Pancreas (tissue), 10 donors: ENCODE measurements at regions not wholly inside any gene's neighbourhood (a gene's known extent, or its start where the extent isn't known, plus 50 kb on each side); places are given as distances from the start of the nearest gene placed in this dataset.

Source experiments
- ATAC-seq, 4 donors: fragments of 200-7000 bp; cut with Tn5 transposase; one replicate each; pipeline versions ENCODE4 v1.8.0 to v1.9.1; 2020; ENCODE audit warnings: mild to moderate bottlenecking in 4 of 4, moderate library complexity in 4 of 4
- DNase-seq, 6 donors: peaks; one replicate each; pipeline ENCODE4 v3.0.0-alpha.2; 2020
- FAIRE-seq: peaks from 2 replicates; lab custom pipeline; 2012; peaks lifted over from hg19 to GRCh38; lab: Jason Lieb, UNC
- H3K27ac ChIP-seq, 4 donors: fragments of 200-600 bp; sonication (generic); 1 replicate in 3 of 4; 2 replicates in 1 of 4; pipeline versions ENCODE4 v1.5.0 to v1.8.0; 2020
- H3K27me3 ChIP-seq, 4 donors: fragments of 200-600 bp; one replicate each; pipeline ENCODE4 v1.8.0; 2021
- H3K36me3 ChIP-seq, 3 donors: fragments of 200-600 bp; sonication (generic) in 1 of 3; one replicate each; pipeline versions ENCODE4 v1.5.0 to v1.8.0; 2020 to 2021
- H3K4me1 ChIP-seq, 3 donors: fragments of 200-600 bp; one replicate each; pipeline ENCODE4 v1.8.0; 2021
- H3K4me3 ChIP-seq, 4 donors: fragments of 200-600 bp; sonication (generic) in 2 of 4; one replicate each; pipeline versions ENCODE4 v1.5.0 to v1.8.0; 2020 to 2021
- H3K9me3 ChIP-seq, 4 donors: fragments of 200-600 bp; one replicate each; pipeline ENCODE4 v1.8.0; 2021
- WGBS, 2 donors: extraction: QIAGEN DNeasy Blood & Tissue Kit; methylation state at CpG; one replicate each; pipeline ENCODE4 v1.1.7; 2013; 5-methylcytosine and 5-hydroxymethylcytosine counted together
- intact Hi-C, 3 donors: fragments of 100-400 bp; cut with DNase I; formaldehyde crosslinking; loops; one replicate each; pipeline versions ENCODE4 v1.11.1 to v1.14.2; 2022
- TF ChIP-seq, protein P1 (sequence below), 4 donors: fragments of 200-600 bp; sonication (generic) in 3 of 4; IDR thresholded peaks; one replicate each; pipeline versions ENCODE4 v1.5.0 to v1.8.0; 2021; ENCODE audit warnings: antibody characterized with exemption in 4 of 4
- donor health status: healthy with polysubstance abuse.
- donor health status: DM: no; HTN: no; CAD: no; lungs with moderate emphysema.
- donor health status: DM: no; HTN: no; CAD: no.
- donor health status: control.
- donor health status: control.
- donor health status: Bipolar disorder and iron deficiency.
- donor health status: DM: yes; HTN: yes; CAD: no.
- donor health status: DM: no; HTN: no; CAD: no.
- donor health status: DM: no; HTN: no; CAD: no.
- donor health status: DM: yes; HTN: yes; CAD: no.

DNA sequence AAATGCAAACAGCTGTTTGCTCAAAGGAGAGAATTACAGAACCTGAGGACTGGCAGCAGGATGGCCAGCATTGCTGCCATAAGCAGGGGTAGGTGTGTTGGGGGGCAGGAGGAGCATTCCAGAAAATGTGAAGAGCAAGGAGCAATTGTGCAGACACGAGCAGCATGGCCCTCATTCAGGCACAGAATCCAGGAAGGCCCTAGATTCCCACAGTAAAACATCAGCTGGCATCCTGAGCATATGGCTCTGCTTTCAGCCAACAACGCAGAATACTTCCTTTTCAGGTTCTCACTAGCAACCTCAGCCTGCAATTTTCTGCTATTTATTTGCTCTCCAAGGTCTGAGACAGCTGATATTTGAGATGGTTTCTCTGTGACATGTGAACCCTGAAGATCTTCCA is 243.4 kb upstream of the POU3F2 start:
- intact Hi-C loops, result no loop called here
- TF ChIP-seq, protein P1, sequence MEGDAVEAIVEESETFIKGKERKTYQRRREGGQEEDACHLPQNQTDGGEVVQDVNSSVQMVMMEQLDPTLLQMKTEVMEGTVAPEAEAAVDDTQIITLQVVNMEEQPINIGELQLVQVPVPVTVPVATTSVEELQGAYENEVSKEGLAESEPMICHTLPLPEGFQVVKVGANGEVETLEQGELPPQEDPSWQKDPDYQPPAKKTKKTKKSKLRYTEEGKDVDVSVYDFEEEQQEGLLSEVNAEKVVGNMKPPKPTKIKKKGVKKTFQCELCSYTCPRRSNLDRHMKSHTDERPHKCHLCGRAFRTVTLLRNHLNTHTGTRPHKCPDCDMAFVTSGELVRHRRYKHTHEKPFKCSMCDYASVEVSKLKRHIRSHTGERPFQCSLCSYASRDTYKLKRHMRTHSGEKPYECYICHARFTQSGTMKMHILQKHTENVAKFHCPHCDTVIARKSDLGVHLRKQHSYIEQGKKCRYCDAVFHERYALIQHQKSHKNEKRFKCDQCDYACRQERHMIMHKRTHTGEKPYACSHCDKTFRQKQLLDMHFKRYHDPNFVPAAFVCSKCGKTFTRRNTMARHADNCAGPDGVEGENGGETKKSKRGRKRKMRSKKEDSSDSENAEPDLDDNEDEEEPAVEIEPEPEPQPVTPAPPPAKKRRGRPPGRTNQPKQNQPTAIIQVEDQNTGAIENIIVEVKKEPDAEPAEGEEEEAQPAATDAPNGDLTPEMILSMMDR (IDR thresholded peaks at IDR 0.05), result no peak
- H3K9me3 ChIP-seq, result no peaks in the 10 kb centered on the region
- H3K36me3 ChIP-seq, result no peaks in the 10 kb centered on the region
- 12 to 13% methylated on average over 2 of the region's 2 CpGs for WGBS, 2 donors
- H3K27ac ChIP-seq, result no peak overlapping the region
- ATAC-seq (no peak), FAIRE-seq (no peak), DNase-seq (no peak)
- no peak overlapping the region for H3K4me3 ChIP-seq
- H3K27me3 ChIP-seq, result no peaks in the 10 kb centered on the region
- no peaks in the 10 kb centered on the region for H3K4me1 ChIP-seq

DNA sequence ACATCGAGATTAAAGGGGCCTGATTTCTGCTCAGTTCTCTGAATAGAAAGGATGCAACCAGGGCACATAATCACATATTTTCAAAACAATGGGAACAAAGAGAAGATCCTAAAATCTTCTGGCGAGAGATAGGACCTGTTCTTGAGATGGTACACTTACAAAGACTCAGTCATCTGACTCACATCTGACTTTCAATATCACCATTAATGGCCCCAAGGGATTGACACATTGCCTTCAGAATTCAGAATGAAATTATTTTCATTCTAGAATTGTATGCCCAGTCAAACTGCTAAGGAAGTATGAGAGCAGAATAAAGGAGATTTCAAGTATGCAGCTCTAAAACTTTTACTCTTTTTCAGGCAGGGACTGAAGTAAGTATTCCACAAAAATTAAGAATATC is 240.7 kb upstream of the POU3F2 start:
- H3K4me1 ChIP-seq, result no peaks in the 10 kb centered on the region
- intact Hi-C loops, result no loop called here
- DNase-seq (no peak), ATAC-seq (no peak), FAIRE-seq (no peak)
- H3K9me3 ChIP-seq, result no peaks in the 10 kb centered on the region
- H3K4me3 ChIP-seq, result no peak overlapping the region
- H3K27me3 ChIP-seq, result no peaks in the 10 kb centered on the region
- no peaks in the 10 kb centered on the region for H3K36me3 ChIP-seq
- H3K27ac ChIP-seq, result no peak overlapping the region
- TF ChIP-seq, protein P1 (IDR thresholded peaks at IDR 0.05), result no peak
- WGBS, 2 donors, result 60 to 77% methylated on average over 2 of the region's 2 CpGs

- DNase-seq (no peak), FAIRE-seq (no peak), ATAC-seq (no peak)
- Histone ChIP-seq H3K4me1 (no peaks in the 10 kb centered on the region), H3K4me3 (no peak overlapping the region), H3K9me3 (no peaks in the 10 kb centered on the region), H3K36me3 (no peaks in the 10 kb centered on the region), H3K27me3 (no peaks in the 10 kb centered on the region), H3K27ac (no peak overlapping the region)
- 48 to 59% methylated on average over 5 of the region's 5 CpGs for WGBS, 2 donors
- intact Hi-C loops, result no loop called here
- TF ChIP-seq, protein P1 (IDR thresholded peaks at IDR 0.05), result no peak
These were observed 232.7 kb upstream of the POU3F2 start for GRCh38 chr6:98601716-98602115.

DNA sequence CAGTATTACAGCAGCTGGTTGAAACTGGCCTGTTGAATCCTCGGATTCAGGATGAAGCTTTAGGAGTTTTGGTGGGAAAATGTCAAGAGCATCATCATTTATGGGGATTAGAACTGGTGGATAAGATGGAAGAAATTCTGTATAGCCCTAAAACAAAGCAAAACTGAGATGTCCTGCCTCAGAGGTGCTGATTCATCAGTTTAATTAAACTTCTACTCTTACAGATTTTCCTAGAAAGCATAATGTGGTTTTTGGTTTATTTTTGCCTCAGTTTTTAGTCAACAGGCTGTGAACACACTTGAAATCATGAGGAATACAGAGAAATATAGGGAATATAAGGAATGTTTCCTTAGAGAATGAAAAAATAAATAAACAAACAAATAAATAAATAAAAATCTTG is 228.7 kb upstream of the POU3F2 start:
- Histone ChIP-seq H3K9me3 (no peaks in the 10 kb centered on the region), H3K4me1 (no peaks in the 10 kb centered on the region), H3K4me3 (no peak overlapping the region), H3K27ac (no peak overlapping the region), H3K27me3 (no peaks in the 10 kb centered on the region), H3K36me3 (no peaks in the 10 kb centered on the region)
- DNase-seq (no peak), FAIRE-seq (no peak), ATAC-seq (no peak)
- intact Hi-C loops, result no loop called here
- WGBS, 2 donors, result 41 to 45% methylated on average over 1 of the region's 1 CpG
- TF ChIP-seq, protein P1 (IDR thresholded peaks at IDR 0.05), result no peak

- FAIRE-seq (no peak), ATAC-seq (no peak), DNase-seq (no peak)
- 55 to 67% methylated on average over 4 of the region's 4 CpGs for WGBS, 2 donors
- Histone ChIP-seq H3K27ac (no peak overlapping the region), H3K4me3 (no peak overlapping the region), H3K36me3 (no peaks in the 10 kb centered on the region), H3K4me1 (no peaks in the 10 kb centered on the region), H3K9me3 (no peaks in the 10 kb centered on the region), H3K27me3 (no peaks in the 10 kb centered on the region)
- intact Hi-C loops, result no loop called here
- TF ChIP-seq, protein P1 (IDR thresholded peaks at IDR 0.05), result no peak
These were observed 207.1 kb upstream of the POU3F2 start for GRCh38 chr6:98627129-98627775.
